OCI-LY1 (cell line): ENCODE measurements at regions not wholly inside any gene's neighbourhood (a gene's known extent, or its start where the extent isn't known, plus 50 kb on each side); places are given as distances from the start of the nearest gene placed in this dataset.

Source experiments
- CTCF ChIP-seq: fragments of 200-600 bp; sonication (generic), shearing (Covaris generic); IDR thresholded peaks from 2 replicates; pipeline ENCODE4 v1.5.1; 2017; ENCODE audit warnings: mild to moderate bottlenecking, antibody characterized with exemption, low read length, moderate library complexity, mixed read lengths
- EZH2 ChIP-seq: fragments of 200-600 bp; sonication (generic), shearing (Covaris generic); IDR thresholded peaks from 2 replicates; pipeline ENCODE4 v1.8.0; 2017; ENCODE audit warnings: borderline replicate concordance, mixed run types, mild to moderate bottlenecking, antibody characterized with exemption, low read length, moderate library complexity, mixed read lengths

DNA sequence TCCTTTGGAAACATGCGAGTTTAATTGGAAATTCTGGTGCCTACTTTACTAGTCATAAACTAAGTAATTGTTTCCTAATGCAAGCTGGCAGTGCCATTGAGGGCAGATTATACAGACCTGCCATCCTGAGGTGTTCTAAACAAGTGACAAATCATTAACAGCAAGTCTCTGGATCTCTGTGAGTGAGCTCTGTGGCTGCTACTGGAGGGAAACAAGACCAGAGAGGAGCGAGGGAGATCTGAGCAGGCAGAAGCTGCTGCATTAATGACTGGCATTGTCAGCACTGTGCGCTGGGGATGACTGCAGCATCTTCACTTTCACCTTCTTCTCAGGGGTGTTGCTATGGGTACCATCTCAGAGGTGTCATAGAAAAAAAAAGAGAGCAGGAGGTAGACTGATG lies 308.4 kb upstream of the DPH6 start:
- TF ChIP-seq CTCF (no peak), EZH2 (no peak)
